GM18870 (cell line): ENCODE measurements at regions not wholly inside any gene's neighbourhood (a gene's known extent, or its start where the extent isn't known, plus 50 kb on each side); places are given as distances from the start of the nearest gene placed in this dataset.

Experiments
- ATAC-seq: cut with Tn5 transposase; IDR thresholded peaks from one replicate; pipeline ENCODE4 v1.9.1; 2021; ENCODE audit warnings: moderate library complexity; ENCODE audit not compliant: unreplicated experiment

- no peak for ATAC-seq
Measured at GRCh38 chr4:134401798-134402197, 200.2 kb upstream of the PABPC4L start.

GRCh38 chr4:134393592-134393991 is 192.0 kb upstream of the PABPC4L start:
- no peak for ATAC-seq

- no peak for ATAC-seq
Measured at GRCh38 chr4:134390319-134390718, 188.7 kb upstream of the PABPC4L start.

- no peak for ATAC-seq
Measured at GRCh38 chr4:134388351-134388750, 186.8 kb upstream of the PABPC4L start.

GRCh38 chr4:134382478-134383227 is 181.1 kb upstream of the PABPC4L start:
- ATAC-seq, result no peak

GRCh38 chr4:134375775-134376174 is 174.2 kb upstream of the PABPC4L start:
- no peak for ATAC-seq

GRCh38 chr4:134365852-134366251 is 164.3 kb upstream of the PABPC4L start:
- no peak for ATAC-seq

- ATAC-seq, result no peak
Measured at GRCh38 chr4:134364928-134365327, 163.3 kb upstream of the PABPC4L start.

- no peak for ATAC-seq
Measured at GRCh38 chr4:134345244-134345643, 143.7 kb upstream of the PABPC4L start.

- no peak for ATAC-seq
Measured at GRCh38 chr4:134343656-134344055, 142.1 kb upstream of the PABPC4L start.

GRCh38 chr4:134343081-134343480 is 141.5 kb upstream of the PABPC4L start:
- ATAC-seq, result no peak

- ATAC-seq, result no peak
Measured at GRCh38 chr4:134337574-134337973, 136.0 kb upstream of the PABPC4L start.

GRCh38 chr4:134328741-134329140 is 127.2 kb upstream of the PABPC4L start:
- ATAC-seq, result no peak

GRCh38 chr4:134327274-134328122 is 125.9 kb upstream of the PABPC4L start:
- no peak for ATAC-seq

- no peak for ATAC-seq
Measured at GRCh38 chr4:134326866-134327265, 125.3 kb upstream of the PABPC4L start.

GRCh38 chr4:134324179-134324578 is 122.6 kb upstream of the PABPC4L start:
- ATAC-seq, result no peak

GRCh38 chr4:134320048-134320447 is 118.5 kb upstream of the PABPC4L start:
- no peak for ATAC-seq

- no peak for ATAC-seq
Measured at GRCh38 chr4:134313591-134313990, 112.0 kb upstream of the PABPC4L start.

- ATAC-seq, result no peak
Measured at GRCh38 chr4:134309715-134310114, 108.1 kb upstream of the PABPC4L start.

- ATAC-seq, result no peak
Measured at GRCh38 chr4:134308910-134309309, 107.3 kb upstream of the PABPC4L start.

- ATAC-seq, result no peak
Measured at GRCh38 chr4:134298313-134298712, 96.7 kb upstream of the PABPC4L start.

- ATAC-seq, result no peak
Measured at GRCh38 chr4:134297765-134298164, 96.2 kb upstream of the PABPC4L start.
